ENCODE measurements at regions not wholly inside any gene's neighbourhood (a gene's known extent, or its start where the extent isn't known, plus 50 kb on each side); places are given as distances from the start of the nearest gene placed in this dataset.

GRCh38 chr13:38202740-38203139, 146.9 kb upstream of the UFM1 start:
- no peaks in the 10 kb centered on the region for H3K36me3 ChIP-seq (ENCODE audit: insufficient read depth, insufficient read length, low read length)
- DNase-seq (ENCODE audit: low read depth, low spot score), result no peak
- H3K27me3 ChIP-seq (ENCODE audit: insufficient read depth, insufficient read length), result no peaks in the 10 kb centered on the region
- no peaks in the 10 kb centered on the region for H3K4me1 ChIP-seq (ENCODE audit: insufficient read depth, insufficient read length)
- H3K9ac ChIP-seq (ENCODE audit: insufficient read length, low read depth), result no peak overlapping the region
- H3K9me3 ChIP-seq (ENCODE audit: insufficient read depth, low read length), result no peaks in the 10 kb centered on the region
- TF ChIP-seq SUZ12 (IDR thresholded peaks at IDR 0.05; ENCODE audit: extremely low read depth, insufficient read depth, insufficient read length) (no peak), ZNF274 (IDR thresholded peaks at IDR 0.05; ENCODE audit: low read depth, low read length) (no peak), YY1 (IDR thresholded peaks at IDR 0.05; ENCODE audit: insufficient read depth, insufficient read length) (no peak)
- H3K4me3 ChIP-seq (ENCODE audit: insufficient read length, low read depth), result no peak overlapping the region

GRCh38 chr13:38191016-38191415, 158.6 kb upstream of the UFM1 start:
- Histone ChIP-seq H3K9me3 (ENCODE audit: insufficient read depth, low read length) (no peaks in the 10 kb centered on the region), H3K36me3 (ENCODE audit: insufficient read depth, insufficient read length, low read length) (no peaks in the 10 kb centered on the region), H3K9ac (ENCODE audit: insufficient read length, low read depth) (no peak overlapping the region), H3K4me3 (ENCODE audit: insufficient read length, low read depth) (no peak overlapping the region), H3K4me1 (ENCODE audit: insufficient read depth, insufficient read length) (no peaks in the 10 kb centered on the region), H3K27me3 (ENCODE audit: insufficient read depth, insufficient read length) (no peaks in the 10 kb centered on the region)
- no peak for DNase-seq (ENCODE audit: low read depth, low spot score)
- TF ChIP-seq ZNF274 (IDR thresholded peaks at IDR 0.05; ENCODE audit: low read depth, low read length) (no peak), YY1 (IDR thresholded peaks at IDR 0.05; ENCODE audit: insufficient read depth, insufficient read length) (no peak), SUZ12 (IDR thresholded peaks at IDR 0.05; ENCODE audit: extremely low read depth, insufficient read depth, insufficient read length) (no peak)

GRCh38 chr13:38180670-38181069, 169.0 kb upstream of the UFM1 start:
- TF ChIP-seq YY1 (IDR thresholded peaks at IDR 0.05; ENCODE audit: insufficient read depth, insufficient read length), result no peak
- no peak for TF ChIP-seq SUZ12 (IDR thresholded peaks at IDR 0.05; ENCODE audit: extremely low read depth, insufficient read depth, insufficient read length)
- no peak for TF ChIP-seq ZNF274 (IDR thresholded peaks at IDR 0.05; ENCODE audit: low read depth, low read length)
- H3K36me3 ChIP-seq (ENCODE audit: insufficient read depth, insufficient read length, low read length), result no peaks in the 10 kb centered on the region
- no peaks in the 10 kb centered on the region for H3K9me3 ChIP-seq (ENCODE audit: insufficient read depth, low read length)
- H3K4me3 ChIP-seq (ENCODE audit: insufficient read length, low read depth), result no peak overlapping the region
- no peaks in the 10 kb centered on the region for H3K27me3 ChIP-seq (ENCODE audit: insufficient read depth, insufficient read length)
- H3K9ac ChIP-seq (ENCODE audit: insufficient read length, low read depth), result no peak overlapping the region
- no peak for DNase-seq (ENCODE audit: low read depth, low spot score)
- no peaks in the 10 kb centered on the region for H3K4me1 ChIP-seq (ENCODE audit: insufficient read depth, insufficient read length)

- Histone ChIP-seq H3K4me1 (ENCODE audit: insufficient read depth, insufficient read length) (no peaks in the 10 kb centered on the region), H3K9me3 (ENCODE audit: insufficient read depth, low read length) (no peaks in the 10 kb centered on the region), H3K4me3 (ENCODE audit: insufficient read length, low read depth) (no peak overlapping the region), H3K36me3 (ENCODE audit: insufficient read depth, insufficient read length, low read length) (no peaks in the 10 kb centered on the region), H3K9ac (ENCODE audit: insufficient read length, low read depth) (no peak overlapping the region), H3K27me3 (ENCODE audit: insufficient read depth, insufficient read length) (no peaks in the 10 kb centered on the region)
- DNase-seq (ENCODE audit: low read depth, low spot score), result no peak
- TF ChIP-seq YY1 (IDR thresholded peaks at IDR 0.05; ENCODE audit: insufficient read depth, insufficient read length), result no peak
- no peak for TF ChIP-seq ZNF274 (IDR thresholded peaks at IDR 0.05; ENCODE audit: low read depth, low read length)
- TF ChIP-seq SUZ12 (IDR thresholded peaks at IDR 0.05; ENCODE audit: extremely low read depth, insufficient read depth, insufficient read length), result no peak
Measured at GRCh38 chr13:38180126-38180525, 169.5 kb upstream of the UFM1 start.

- TF ChIP-seq YY1 (IDR thresholded peaks at IDR 0.05; ENCODE audit: insufficient read depth, insufficient read length), result no peak
- no peak for TF ChIP-seq ZNF274 (IDR thresholded peaks at IDR 0.05; ENCODE audit: low read depth, low read length)
- TF ChIP-seq SUZ12 (IDR thresholded peaks at IDR 0.05; ENCODE audit: extremely low read depth, insufficient read depth, insufficient read length), result no peak
Measured at GRCh38 chr13:38176664-38177063, 173.0 kb upstream of the UFM1 start.

GRCh38 chr13:38173403-38173802, 176.2 kb upstream of the UFM1 start:
- DNase-seq (ENCODE audit: low read depth, low spot score), result no peak
- H3K4me3 ChIP-seq (ENCODE audit: insufficient read length, low read depth), result no peak overlapping the region

More at GRCh38 chr13:38176664-38177063, 173.0 kb upstream of the UFM1 start:
- H3K36me3 ChIP-seq (ENCODE audit: insufficient read depth, insufficient read length, low read length), result no peaks in the 10 kb centered on the region
- H3K27me3 ChIP-seq (ENCODE audit: insufficient read depth, insufficient read length), result no peaks in the 10 kb centered on the region
- H3K9me3 ChIP-seq (ENCODE audit: insufficient read depth, low read length), result no peaks in the 10 kb centered on the region
- no peak overlapping the region for H3K4me3 ChIP-seq (ENCODE audit: insufficient read length, low read depth)
- no peak overlapping the region for H3K9ac ChIP-seq (ENCODE audit: insufficient read length, low read depth)
- DNase-seq (ENCODE audit: low read depth, low spot score), result no peak
- no peaks in the 10 kb centered on the region for H3K4me1 ChIP-seq (ENCODE audit: insufficient read depth, insufficient read length)

GRCh38 chr13:38167164-38167822, 182.4 kb upstream of the UFM1 start:
- H3K36me3 ChIP-seq (ENCODE audit: insufficient read depth, insufficient read length, low read length), result no peaks in the 10 kb centered on the region
- no peak for DNase-seq (ENCODE audit: low read depth, low spot score)
- TF ChIP-seq SUZ12 (IDR thresholded peaks at IDR 0.05; ENCODE audit: extremely low read depth, insufficient read depth, insufficient read length) (no peak), ZNF274 (IDR thresholded peaks at IDR 0.05; ENCODE audit: low read depth, low read length) (no peak), YY1 (IDR thresholded peaks at IDR 0.05; ENCODE audit: insufficient read depth, insufficient read length) (no peak)

More at GRCh38 chr13:38173403-38173802, 176.2 kb upstream of the UFM1 start:
- no peaks in the 10 kb centered on the region for H3K27me3 ChIP-seq (ENCODE audit: insufficient read depth, insufficient read length)
- TF ChIP-seq SUZ12 (IDR thresholded peaks at IDR 0.05; ENCODE audit: extremely low read depth, insufficient read depth, insufficient read length), result no peak
- TF ChIP-seq YY1 (IDR thresholded peaks at IDR 0.05; ENCODE audit: insufficient read depth, insufficient read length), result no peak
- no peak for TF ChIP-seq ZNF274 (IDR thresholded peaks at IDR 0.05; ENCODE audit: low read depth, low read length)
- H3K4me1 ChIP-seq (ENCODE audit: insufficient read depth, insufficient read length), result no peaks in the 10 kb centered on the region
- no peak overlapping the region for H3K9ac ChIP-seq (ENCODE audit: insufficient read length, low read depth)
- H3K36me3 ChIP-seq (ENCODE audit: insufficient read depth, insufficient read length, low read length), result no peaks in the 10 kb centered on the region
- no peaks in the 10 kb centered on the region for H3K9me3 ChIP-seq (ENCODE audit: insufficient read depth, low read length)

More at GRCh38 chr13:38167164-38167822, 182.4 kb upstream of the UFM1 start:
- no peak overlapping the region for H3K4me3 ChIP-seq (ENCODE audit: insufficient read length, low read depth)
- no peaks in the 10 kb centered on the region for H3K27me3 ChIP-seq (ENCODE audit: insufficient read depth, insufficient read length)
- no peaks in the 10 kb centered on the region for H3K9me3 ChIP-seq (ENCODE audit: insufficient read depth, low read length)
- no peaks in the 10 kb centered on the region for H3K4me1 ChIP-seq (ENCODE audit: insufficient read depth, insufficient read length)
- H3K9ac ChIP-seq (ENCODE audit: insufficient read length, low read depth), result no peak overlapping the region
